Upper lobe of right lung (tissue), 1 donor: ENCODE measurements at regions not wholly inside any gene's neighbourhood (a gene's known extent, or its start where the extent isn't known, plus 50 kb on each side); places are given as distances from the start of the nearest gene placed in this dataset.
A peak's percentile ranks its signal among the peaks of the same experiment; 100 is the strongest.

ENCODE experiments used
- ATAC-seq: fragments of 200-7000 bp; cut with Tn5 transposase; one replicate; pipeline ENCODE4 v1.9.1; 2020; ENCODE audit warnings: mild to moderate bottlenecking, moderate library complexity
- DNase-seq: peaks from one replicate; pipeline ENCODE4 v3.0.0-alpha.2; 2020
- H3K27ac ChIP-seq: fragments of 200-600 bp; one replicate; pipeline ENCODE4 v1.8.0; 2022
- H3K27me3 ChIP-seq: fragments of 200-600 bp; one replicate; pipeline ENCODE4 v1.8.0; 2022; ENCODE audit warnings: mild to moderate bottlenecking
- H3K36me3 ChIP-seq: fragments of 200-600 bp; one replicate; pipeline ENCODE4 v1.8.0; 2022
- H3K4me1 ChIP-seq: fragments of 200-600 bp; one replicate; pipeline ENCODE4 v1.8.0; 2022
- H3K4me3 ChIP-seq: fragments of 200-600 bp; one replicate; pipeline ENCODE4 v1.8.0; 2022; ENCODE audit warnings: mild to moderate bottlenecking
- H3K9me3 ChIP-seq: fragments of 200-600 bp; one replicate; pipeline ENCODE4 v1.8.0; 2022
- CTCF ChIP-seq: fragments of 200-600 bp; IDR thresholded peaks from one replicate; pipeline ENCODE4 v1.8.0; 2022; ENCODE audit warnings: antibody characterized with exemption
- intact Hi-C: fragments of 100-400 bp; cut with DNase I; formaldehyde crosslinking; loops from one replicate; pipeline ENCODE4 v1.11.0; 2022
- donor health status: DM: no; HTN: yes; CAD: no; lungs with severe emphysema.

GRCh38 chr1:9179463-9180110 is 50.7 kb upstream of the GPR157 start:
- no peak for TF ChIP-seq CTCF
- intact Hi-C loops = no loop called here
- Histone ChIP-seq H3K4me3 (peak overlapping the region; percentile 80), H3K4me1 (peaks cover 27% of the 10 kb centered on the region), H3K9me3 (no peaks in the 10 kb centered on the region), H3K36me3 (peaks cover 14% of the 10 kb centered on the region), H3K27ac (no peak overlapping the region), H3K27me3 (no peaks in the 10 kb centered on the region)
- no peak for DNase-seq
- ATAC-seq = peak; percentile 5

GRCh38 chr1:9180111-9180819 is 51.4 kb upstream of the GPR157 start:
- intact Hi-C loops = no loop called here
- Histone ChIP-seq H3K27ac (peak overlapping the region; percentile 87), H3K4me3 (peak overlapping the region; percentile 80), H3K4me1 (peaks cover 27% of the 10 kb centered on the region), H3K27me3 (no peaks in the 10 kb centered on the region), H3K36me3 (peaks cover 14% of the 10 kb centered on the region), H3K9me3 (no peaks in the 10 kb centered on the region)
- TF ChIP-seq CTCF = no peak
- peak; percentile 35 for ATAC-seq
- DNase-seq = no peak

- TF ChIP-seq CTCF = peak; percentile 99
- DNase-seq (peak; percentile 90), ATAC-seq (peak; percentile 80)
- Histone ChIP-seq H3K4me3 (peak overlapping the region; percentile 80), H3K27me3 (no peaks in the 10 kb centered on the region), H3K4me1 (peaks cover 27% of the 10 kb centered on the region), H3K36me3 (peaks cover 14% of the 10 kb centered on the region), H3K9me3 (no peaks in the 10 kb centered on the region), H3K27ac (peak overlapping the region; percentile 87)
- intact Hi-C loops = no loop called here
Observed at GRCh38 chr1:9181176-9181906, 52.4 kb upstream of the GPR157 start.

GRCh38 chr1:9181990-9182783 is 52.4 kb upstream of the H6PD start:
- TF ChIP-seq CTCF = peak; percentile 23
- H3K9me3 ChIP-seq = no peaks in the 10 kb centered on the region
- peak overlapping the region; percentile 87 for H3K27ac ChIP-seq
- intact Hi-C loops = no loop called here
- no peaks in the 10 kb centered on the region for H3K27me3 ChIP-seq
- H3K36me3 ChIP-seq = peaks cover 14% of the 10 kb centered on the region
- peaks cover 27% of the 10 kb centered on the region for H3K4me1 ChIP-seq
- DNase-seq (peak; percentile 86), ATAC-seq (peak; percentile 82)
- peak overlapping the region; percentile 80 for H3K4me3 ChIP-seq

- DNase-seq (no peak), ATAC-seq (peak; percentile 27)
- peak overlapping the region; percentile 87 for H3K27ac ChIP-seq
- H3K9me3 ChIP-seq = no peaks in the 10 kb centered on the region
- no peak for TF ChIP-seq CTCF
- peak overlapping the region; percentile 80 for H3K4me3 ChIP-seq
- H3K4me1 ChIP-seq = peaks cover 27% of the 10 kb centered on the region
- peaks cover 13% of the 10 kb centered on the region for H3K36me3 ChIP-seq
- H3K27me3 ChIP-seq = no peaks in the 10 kb centered on the region
- intact Hi-C loops = no loop called here
Observed at GRCh38 chr1:9182784-9183257, 51.8 kb upstream of the H6PD start.
